ENCODE measurements at regions not wholly inside any gene's neighbourhood (a gene's known extent, or its start where the extent isn't known, plus 50 kb on each side); places are given as distances from the start of the nearest gene placed in this dataset.

DNA sequence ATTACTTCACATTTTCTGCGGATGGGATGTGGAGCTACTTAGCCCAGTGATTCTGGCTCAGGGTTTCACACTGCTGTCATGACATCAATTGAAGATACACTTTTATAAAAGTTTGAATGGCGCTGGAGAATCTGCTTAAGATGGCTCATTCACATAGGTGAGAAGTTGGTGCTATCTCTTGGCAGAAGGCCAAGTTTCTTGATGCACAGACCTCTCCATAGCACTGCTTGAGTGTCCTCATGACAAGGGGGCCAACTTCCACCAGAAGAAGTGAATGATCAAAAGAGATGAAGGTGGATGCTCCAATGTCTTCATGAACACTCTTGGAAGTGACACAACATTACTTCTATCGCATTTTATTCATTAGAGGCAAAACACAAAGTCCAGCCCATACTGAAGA, 403.7 kb upstream of the CCNG1 start:
- no peak for DNase-seq (ENCODE audit: low spot score in 2 of 2)
- Histone ChIP-seq H3K9me3 (no peaks in the 10 kb centered on the region), H3K4me3 (no peak overlapping the region), H3K4me1 (no peaks in the 10 kb centered on the region), H3K27ac (no peak overlapping the region), H3K27me3 (no peaks in the 10 kb centered on the region), H3K36me3 (no peaks in the 10 kb centered on the region)
- TF ChIP-seq POLR2A (IDR thresholded peaks at IDR 0.05) (no peak), EP300 (IDR thresholded peaks at IDR 0.05) (no peak), POLR2AphosphoS5 (IDR thresholded peaks at IDR 0.05) (no peak)
- TF ChIP-seq, protein P1, sequence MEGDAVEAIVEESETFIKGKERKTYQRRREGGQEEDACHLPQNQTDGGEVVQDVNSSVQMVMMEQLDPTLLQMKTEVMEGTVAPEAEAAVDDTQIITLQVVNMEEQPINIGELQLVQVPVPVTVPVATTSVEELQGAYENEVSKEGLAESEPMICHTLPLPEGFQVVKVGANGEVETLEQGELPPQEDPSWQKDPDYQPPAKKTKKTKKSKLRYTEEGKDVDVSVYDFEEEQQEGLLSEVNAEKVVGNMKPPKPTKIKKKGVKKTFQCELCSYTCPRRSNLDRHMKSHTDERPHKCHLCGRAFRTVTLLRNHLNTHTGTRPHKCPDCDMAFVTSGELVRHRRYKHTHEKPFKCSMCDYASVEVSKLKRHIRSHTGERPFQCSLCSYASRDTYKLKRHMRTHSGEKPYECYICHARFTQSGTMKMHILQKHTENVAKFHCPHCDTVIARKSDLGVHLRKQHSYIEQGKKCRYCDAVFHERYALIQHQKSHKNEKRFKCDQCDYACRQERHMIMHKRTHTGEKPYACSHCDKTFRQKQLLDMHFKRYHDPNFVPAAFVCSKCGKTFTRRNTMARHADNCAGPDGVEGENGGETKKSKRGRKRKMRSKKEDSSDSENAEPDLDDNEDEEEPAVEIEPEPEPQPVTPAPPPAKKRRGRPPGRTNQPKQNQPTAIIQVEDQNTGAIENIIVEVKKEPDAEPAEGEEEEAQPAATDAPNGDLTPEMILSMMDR (IDR thresholded peaks at IDR 0.05), result no peak
- WGBS, result 33% methylated on average over 3 of the region's 3 CpGs

DNA sequence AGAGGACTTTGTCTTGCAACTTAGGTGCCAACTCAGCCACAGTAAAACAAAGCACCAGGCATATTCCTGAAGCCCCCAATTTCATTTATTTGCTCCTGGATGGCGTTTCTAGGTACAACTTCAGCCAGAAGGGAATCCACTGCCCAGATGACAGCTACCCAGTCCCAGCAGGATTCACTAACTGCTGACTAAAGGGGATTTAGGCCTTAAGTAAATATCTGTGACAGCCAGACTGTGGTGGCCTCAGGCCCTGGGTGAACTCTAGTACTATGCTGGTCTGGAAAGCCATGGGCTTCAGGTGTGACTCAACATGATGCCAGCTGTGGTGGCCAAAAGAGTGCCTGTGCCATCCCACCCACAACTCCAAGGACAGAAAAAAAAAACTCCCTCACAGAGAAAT, 396.1 kb upstream of the CCNG1 start:
- TF ChIP-seq, protein P1 (IDR thresholded peaks at IDR 0.05), result no peak
- TF ChIP-seq EP300 (IDR thresholded peaks at IDR 0.05) (no peak), POLR2A (IDR thresholded peaks at IDR 0.05) (no peak), POLR2AphosphoS5 (IDR thresholded peaks at IDR 0.05) (no peak)
- DNase-seq (ENCODE audit: low spot score in 2 of 2), result no peak
- H3K27me3 ChIP-seq, result no peaks in the 10 kb centered on the region
- 100% methylated on average over 1 of the region's 1 CpG for WGBS
- H3K36me3 ChIP-seq, result no peaks in the 10 kb centered on the region
- H3K27ac ChIP-seq, result no peak overlapping the region
- H3K9me3 ChIP-seq, result peaks cover 8% of the 10 kb centered on the region
- H3K4me1 ChIP-seq, result no peaks in the 10 kb centered on the region
- no peak overlapping the region for H3K4me3 ChIP-seq

DNA sequence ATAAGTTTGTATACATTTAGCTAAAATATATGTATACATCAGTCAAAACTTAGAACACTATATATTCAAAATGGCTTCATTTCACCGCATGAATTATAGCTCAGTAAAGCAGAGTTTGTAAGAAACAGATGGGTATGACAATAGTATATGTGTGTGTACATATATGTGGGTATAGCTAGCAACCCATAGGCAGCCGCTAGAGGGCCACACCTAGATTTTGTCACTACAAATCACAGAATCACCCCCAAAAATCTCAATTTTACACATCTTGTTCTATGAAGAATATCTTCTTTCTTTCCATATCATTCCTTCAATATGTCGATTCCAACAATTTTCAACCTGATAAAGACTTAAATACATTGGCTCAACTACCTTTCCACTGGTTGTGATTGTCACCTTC, 357.8 kb upstream of the CCNG1 start:
- 79% methylated on average over 3 of the region's 3 CpGs for WGBS
- no peaks in the 10 kb centered on the region for H3K36me3 ChIP-seq
- TF ChIP-seq, protein P1 (IDR thresholded peaks at IDR 0.05), result no peak
- no peak for TF ChIP-seq POLR2AphosphoS5 (IDR thresholded peaks at IDR 0.05)
- no peak for TF ChIP-seq POLR2A (IDR thresholded peaks at IDR 0.05)
- no peak for TF ChIP-seq EP300 (IDR thresholded peaks at IDR 0.05)
- no peaks in the 10 kb centered on the region for H3K27me3 ChIP-seq
- H3K9me3 ChIP-seq, result peaks cover 7% of the 10 kb centered on the region
- no peak overlapping the region for H3K27ac ChIP-seq
- H3K4me3 ChIP-seq, result no peak overlapping the region
- H3K4me1 ChIP-seq, result no peaks in the 10 kb centered on the region
- no peak for DNase-seq (ENCODE audit: low spot score in 2 of 2)

DNA sequence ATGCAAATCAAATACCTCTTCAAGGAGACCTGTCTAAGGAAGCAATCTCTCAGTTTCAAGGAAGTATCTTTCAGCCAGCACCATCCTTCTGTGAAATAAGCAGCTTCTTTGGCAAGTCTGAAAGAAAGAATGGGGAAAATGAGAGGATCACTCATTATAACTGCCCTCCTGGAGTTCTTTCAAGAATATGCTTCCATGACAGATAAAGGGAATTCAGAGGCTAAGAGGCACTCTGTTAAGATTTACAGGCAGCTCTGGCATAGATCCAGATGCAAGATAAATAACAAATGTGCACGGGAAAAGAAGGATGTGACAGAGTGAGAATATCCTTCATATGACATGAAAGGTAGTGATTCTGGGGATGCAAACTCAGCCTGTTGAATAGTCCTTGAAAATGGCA, 348.2 kb upstream of the CCNG1 start:
- Histone ChIP-seq H3K9me3 (peaks cover under 1% of the 10 kb centered on the region), H3K4me3 (no peak overlapping the region), H3K27ac (no peak overlapping the region), H3K36me3 (no peaks in the 10 kb centered on the region), H3K4me1 (no peaks in the 10 kb centered on the region), H3K27me3 (no peaks in the 10 kb centered on the region)
- 0% methylated on average over 1 of the region's 1 CpG for WGBS
- TF ChIP-seq POLR2A (IDR thresholded peaks at IDR 0.05), result no peak
- no peak for TF ChIP-seq POLR2AphosphoS5 (IDR thresholded peaks at IDR 0.05)
- TF ChIP-seq EP300 (IDR thresholded peaks at IDR 0.05), result no peak
- TF ChIP-seq, protein P1 (IDR thresholded peaks at IDR 0.05), result no peak
- no peak for DNase-seq (ENCODE audit: low spot score in 2 of 2)

DNA sequence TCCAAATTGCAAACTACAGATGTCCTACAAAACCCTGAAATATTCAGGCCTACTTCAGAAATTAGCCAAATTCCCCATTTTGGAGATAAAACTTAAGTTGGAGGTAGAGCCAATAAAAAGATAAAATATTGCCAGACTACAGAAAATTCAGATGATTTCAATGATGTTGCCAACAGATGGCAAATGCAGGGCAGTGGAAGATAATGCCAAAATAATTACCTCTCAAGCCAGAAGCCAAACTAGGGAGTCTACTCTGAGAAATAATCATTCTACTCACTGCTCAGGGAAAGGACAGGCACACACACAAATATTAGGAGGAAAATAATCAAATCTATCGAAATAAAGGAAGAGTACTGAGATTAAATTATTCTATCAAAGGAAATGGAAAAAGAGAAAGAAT, 347.5 kb upstream of the CCNG1 start:
- H3K27me3 ChIP-seq, result no peaks in the 10 kb centered on the region
- H3K27ac ChIP-seq, result no peak overlapping the region
- H3K4me1 ChIP-seq, result no peaks in the 10 kb centered on the region
- TF ChIP-seq, protein P1 (IDR thresholded peaks at IDR 0.05), result no peak
- TF ChIP-seq EP300 (IDR thresholded peaks at IDR 0.05), result no peak
- no peak for TF ChIP-seq POLR2AphosphoS5 (IDR thresholded peaks at IDR 0.05)
- TF ChIP-seq POLR2A (IDR thresholded peaks at IDR 0.05), result no peak
- no peaks in the 10 kb centered on the region for H3K36me3 ChIP-seq
- no peaks in the 10 kb centered on the region for H3K9me3 ChIP-seq
- no peak overlapping the region for H3K4me3 ChIP-seq
- 78% methylated on average over 1 of the region's 1 CpG for WGBS
- DNase-seq (ENCODE audit: low spot score in 2 of 2), result no peak
